HEK293 (cell line): ENCODE measurements at regions not wholly inside any gene's neighbourhood (a gene's known extent, or its start where the extent isn't known, plus 50 kb on each side); places are given as distances from the start of the nearest gene placed in this dataset.

Experiments used
- CTCF ChIA-PET: fragments of 350-600 bp; formaldehyde crosslinking; extraction: SDS; loops from one replicate; lab custom pipeline; 2021; ENCODE audit warnings: antibody characterized with exemption; lab: Yijun Ruan, JAX
- POLR2A ChIA-PET: fragments of 300-600 bp; formaldehyde crosslinking; extraction: SDS; loops from one replicate; lab custom pipeline; 2020; ENCODE audit warnings: antibody characterized with exemption, inconsistent platforms; lab: Yijun Ruan, JAX
- H3K27ac ChIP-seq: fragments of 200-500 bp; sonication (Bioruptor generic); 2 replicates; pipeline ENCODE4 v1.5.1; 2014; ENCODE audit warnings: low read depth, low read length, control low read depth, inconsistent platforms; ENCODE audit errors: extremely low read depth
- H3K36me3 ChIP-seq, 2 experiments: fragments of 200-500 bp in 1 of 2; sonication (Bioruptor generic) in 1 of 2; 1 replicate in 1 of 2; 2 replicates in 1 of 2; pipeline ENCODE4 v1.5.1; 2014 to 2017; ENCODE audit warnings: inconsistent platforms in 2 of 2, low read length in 2 of 2; ENCODE audit not compliant: control insufficient read depth in 2 of 2, insufficient read depth in 1 of 2
- H3K4me1 ChIP-seq: fragments of 200-500 bp; sonication (Bioruptor generic); 2 replicates; pipeline ENCODE4 v1.5.1; 2014; ENCODE audit warnings: mild to moderate bottlenecking, low read length, inconsistent platforms; ENCODE audit not compliant: control insufficient read depth, insufficient read depth
- H3K4me3 ChIP-seq: 2 replicates; pipeline ENCODE4 v1.5.1; 2011; ENCODE audit warnings: low read depth, mild to moderate bottlenecking, control low read depth, low read length, moderate library complexity
- H3K9me3 ChIP-seq: fragments of 200-500 bp; sonication (Bioruptor generic); 2 replicates; pipeline ENCODE4 v1.5.1; 2014; ENCODE audit warnings: low read depth, low read length, inconsistent platforms; ENCODE audit not compliant: control insufficient read depth, insufficient read depth
- MYNN ChIP-seq: fragments of 450-650 bp; formaldehyde crosslinking; IDR thresholded peaks from 2 replicates; pipeline ENCODE4 v1.5.1; 2016; ENCODE audit warnings: missing biosample characterization, missing genetic modification characterization, borderline replicate concordance
- MZF1 ChIP-seq: fragments of 450-650 bp; formaldehyde crosslinking; IDR thresholded peaks from 2 replicates; pipeline ENCODE4 v1.5.1; 2017; ENCODE audit warnings: missing biosample characterization, missing genetic modification characterization, borderline replicate concordance
- WT1 ChIP-seq: fragments of 450-650 bp; formaldehyde crosslinking; IDR thresholded peaks from 2 replicates; pipeline ENCODE4 v1.5.1; 2016; ENCODE audit warnings: missing biosample characterization, missing genetic modification characterization
- YY2 ChIP-seq: fragments of 450-650 bp; formaldehyde crosslinking; IDR thresholded peaks from 2 replicates; pipeline ENCODE4 v1.5.1; 2016; ENCODE audit warnings: missing biosample characterization, missing genetic modification characterization
- ZFP3 ChIP-seq: fragments of 450-650 bp; formaldehyde crosslinking; IDR thresholded peaks from 2 replicates; pipeline ENCODE4 v1.5.1; 2016; ENCODE audit warnings: low read depth, missing biosample characterization, missing genetic modification characterization
- ZNF10 ChIP-seq: fragments of 450-650 bp; formaldehyde crosslinking; IDR thresholded peaks from 2 replicates; pipeline ENCODE4 v1.5.1; 2017; ENCODE audit warnings: missing biosample characterization, missing genetic modification characterization
- ZNF169 ChIP-seq: fragments of 450-650 bp; formaldehyde crosslinking; IDR thresholded peaks from 2 replicates; pipeline ENCODE4 v1.5.1; 2016; ENCODE audit warnings: missing biosample characterization, missing genetic modification characterization
- ZNF175 ChIP-seq: fragments of 450-650 bp; formaldehyde crosslinking; IDR thresholded peaks from 2 replicates; pipeline ENCODE4 v1.5.1; 2016; ENCODE audit warnings: missing biosample characterization, missing genetic modification characterization
- ZNF184 ChIP-seq: fragments of 450-650 bp; IDR thresholded peaks from 2 replicates; pipeline ENCODE4 v1.5.1; 2018; ENCODE audit warnings: missing biosample characterization, mild to moderate bottlenecking, missing genetic modification characterization
- ZNF266 ChIP-seq: fragments of 450-650 bp; formaldehyde crosslinking; IDR thresholded peaks from 2 replicates; pipeline ENCODE4 v1.5.1; 2016; ENCODE audit warnings: missing biosample characterization, missing genetic modification characterization, low read depth
- ZNF280C ChIP-seq: fragments of 450-650 bp; formaldehyde crosslinking; IDR thresholded peaks from 2 replicates; pipeline ENCODE4 v1.5.1; 2016; ENCODE audit warnings: missing biosample characterization, missing genetic modification characterization
- ZNF292 ChIP-seq: fragments of 450-650 bp; formaldehyde crosslinking; IDR thresholded peaks from 2 replicates; pipeline ENCODE4 v1.5.1; 2016; ENCODE audit warnings: low read depth, missing biosample characterization, missing genetic modification characterization, borderline replicate concordance
- ZNF350 ChIP-seq: fragments of 450-650 bp; formaldehyde crosslinking; IDR thresholded peaks from 2 replicates; pipeline ENCODE4 v1.5.0; 2017; ENCODE audit warnings: missing biosample characterization, mild to moderate bottlenecking, missing genetic modification characterization
- ZNF423 ChIP-seq: fragments of 450-650 bp; formaldehyde crosslinking; IDR thresholded peaks from 2 replicates; pipeline ENCODE4 v1.5.1; 2016; ENCODE audit warnings: missing biosample characterization, missing genetic modification characterization
- ZNF514 ChIP-seq: fragments of 450-650 bp; formaldehyde crosslinking; IDR thresholded peaks from 2 replicates; pipeline ENCODE4 v1.5.1; 2016; ENCODE audit warnings: missing biosample characterization, missing genetic modification characterization
- ZNF521 ChIP-seq: fragments of 450-650 bp; formaldehyde crosslinking; IDR thresholded peaks from 2 replicates; pipeline ENCODE4 v1.5.1; 2017; ENCODE audit warnings: missing biosample characterization, mild to moderate bottlenecking, missing genetic modification characterization
- ZNF76 ChIP-seq: fragments of 450-650 bp; formaldehyde crosslinking; IDR thresholded peaks from 2 replicates; pipeline ENCODE4; 2016; ENCODE audit warnings: low read depth, missing biosample characterization, missing genetic modification characterization, borderline replicate concordance
- ZNF777 ChIP-seq: fragments of 450-650 bp; formaldehyde crosslinking; IDR thresholded peaks from 2 replicates; pipeline ENCODE4 v1.5.1; 2017; ENCODE audit warnings: missing biosample characterization, missing genetic modification characterization, borderline replicate concordance
- ZNF843 ChIP-seq: fragments of 450-650 bp; formaldehyde crosslinking; IDR thresholded peaks from 2 replicates; pipeline ENCODE4 v1.5.1; 2016; ENCODE audit warnings: missing biosample characterization, missing genetic modification characterization
- ZSCAN4 ChIP-seq: fragments of 450-650 bp; formaldehyde crosslinking; IDR thresholded peaks from 2 replicates; pipeline ENCODE4 v1.5.1; 2017; ENCODE audit warnings: missing biosample characterization, missing genetic modification characterization

DNA sequence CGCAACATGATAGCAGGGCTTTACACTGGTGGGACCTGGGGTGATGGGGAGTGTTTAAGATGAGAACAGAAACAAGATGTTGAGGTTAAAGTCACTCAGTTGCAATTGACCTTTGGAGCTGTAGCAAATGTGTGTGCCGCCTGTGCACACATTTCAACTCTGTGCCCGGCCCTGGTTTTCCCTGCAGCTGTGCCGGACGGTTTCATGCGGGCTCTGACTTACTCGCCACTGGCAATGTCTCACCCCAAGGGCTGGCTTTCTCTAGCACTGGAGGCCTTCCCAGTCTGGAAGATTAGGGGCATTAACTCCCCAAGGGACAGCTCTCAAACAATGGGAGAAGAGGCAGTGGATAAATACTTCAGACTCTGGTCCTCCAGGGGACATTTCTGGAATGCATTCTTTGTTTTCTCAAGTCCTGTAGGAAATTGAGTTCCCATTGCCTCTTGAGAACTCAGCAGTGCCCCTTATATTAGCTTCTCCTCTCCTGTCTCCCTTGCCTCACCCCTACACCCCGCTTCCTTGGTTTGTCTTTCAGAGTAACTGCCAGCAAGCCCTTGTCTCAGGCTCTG is 152.5 kb downstream of the EDEM1 start:
- Histone ChIP-seq H3K4me1 (no peaks in the 10 kb centered on the region), H3K4me3 (no peak overlapping the region), H3K27ac (no peak overlapping the region), H3K36me3 (no peaks in the 10 kb centered on the region), H3K9me3 (no peaks in the 10 kb centered on the region)
- CTCF ChIA-PET: no interaction called here
- TF ChIP-seq MYNN (no peak), YY2 (no peak), ZNF521 (no peak), ZNF266 (tag by site-specific recombination) (no peak), MZF1 (tag by site-specific recombination) (no peak), ZNF514 (tag by site-specific recombination) (no peak), ZNF843 (tag by site-specific recombination) (no peak), ZNF175 (tag by site-specific recombination) (no peak), ZNF423 (no peak), ZNF350 (tag by site-specific recombination) (no peak), ZNF76 (tag by site-specific recombination) (no peak), ZNF184 (tag by site-specific recombination) (no peak), WT1 (tag by site-specific recombination) (no peak), ZNF169 (tag by site-specific recombination) (no peak)
- POLR2A ChIA-PET: no interaction called here

DNA sequence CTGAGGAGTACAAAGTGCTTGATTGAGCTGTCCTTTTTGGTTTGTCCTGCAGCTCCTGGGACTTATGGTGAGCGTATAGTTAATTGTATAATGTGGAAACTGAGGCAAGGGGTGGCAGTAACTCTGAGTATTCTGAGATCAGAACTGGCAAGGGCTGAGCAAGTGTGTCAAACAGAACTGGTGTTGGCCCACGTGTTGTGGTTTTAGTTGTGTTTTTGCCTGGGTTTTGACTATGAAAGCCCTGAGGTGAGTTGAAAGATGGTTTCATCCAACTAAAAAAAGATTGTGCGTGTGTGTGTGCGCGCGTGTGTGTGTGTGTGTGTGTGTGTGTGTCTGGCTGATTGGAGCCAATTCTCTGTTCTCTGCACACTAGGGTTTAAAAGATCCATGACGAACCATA is 154.1 kb downstream of the EDEM1 start:
- TF ChIP-seq ZNF292 (tag by site-specific recombination) (no peak), ZSCAN4 (peak; percentile 26; the same call in 1 of the 2 replicates)
- Histone ChIP-seq H3K4me1 (no peaks in the 10 kb centered on the region), H3K36me3 (no peaks in the 10 kb centered on the region), H3K27ac (no peak overlapping the region), H3K4me3 (no peak overlapping the region), H3K9me3 (no peaks in the 10 kb centered on the region)
- CTCF ChIA-PET: interaction anchor here (0.8 kb wide), 1 partner anchor 206 kb away, joined by 4 read pairs; no protein-coding TSS in a partner anchor
- POLR2A ChIA-PET: no interaction called here

- POLR2A ChIA-PET: no interaction called here
- TF ChIP-seq ZNF280C: no peak
- Histone ChIP-seq H3K27ac (no peak overlapping the region), H3K36me3 (no peaks in the 10 kb centered on the region), H3K4me3 (no peak overlapping the region), H3K9me3 (no peaks in the 10 kb centered on the region), H3K4me1 (no peaks in the 10 kb centered on the region)
- CTCF ChIA-PET: no interaction called here
These were observed 156.0 kb downstream of the EDEM1 start for GRCh38 chr3:5343459-5343858.

DNA sequence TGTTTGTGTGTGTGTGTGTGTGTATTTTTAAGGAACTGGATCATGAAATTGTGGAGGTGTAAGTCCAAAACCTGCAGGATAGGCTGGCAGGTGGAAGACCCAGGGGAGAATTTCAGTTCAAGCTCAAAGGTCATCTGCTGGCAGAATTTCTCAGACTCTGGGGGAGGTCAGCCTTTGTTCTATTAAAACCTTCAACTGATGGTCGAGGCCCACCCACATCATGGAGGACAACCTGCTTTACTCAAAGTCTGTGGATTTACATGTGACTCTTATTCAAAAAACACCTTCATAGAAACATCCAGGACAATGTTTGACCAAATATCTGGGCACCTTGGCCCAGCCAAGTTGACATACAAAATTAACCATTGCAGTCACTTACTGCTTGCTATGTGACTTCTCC is 157.2 kb downstream of the EDEM1 start:
- POLR2A ChIA-PET: no interaction called here
- Histone ChIP-seq H3K9me3 (no peaks in the 10 kb centered on the region), H3K27ac (no peak overlapping the region), H3K36me3 (no peaks in the 10 kb centered on the region), H3K4me1 (no peaks in the 10 kb centered on the region)
- CTCF ChIA-PET: no interaction called here
- TF ChIP-seq ZFP3 (tag by site-specific recombination): no peak
- TF ChIP-seq ZNF10: peak; percentile 73
- TF ChIP-seq ZNF777: no peak
- TF ChIP-seq, all 188 proteins: peak for 1
- no peak overlapping the region for H3K4me3 ChIP-seq
